Activated T-helper 2 cell treated with anti-CD3 and anti-CD28 coated beads, Interferon-gamma antibody, Interleukin-2, Interleukin-4, amounts not matched to agents 10 μg/mL and 5 μg/mL and 100 μg/mL, durations not matched to agents 14 hours and 24 hours and 36 hours (primary cell): ENCODE measurements at regions not wholly inside any gene's neighbourhood (a gene's known extent, or its start where the extent isn't known, plus 50 kb on each side); places are given as distances from the start of the nearest gene placed in this dataset.

Experiments
- DNase-seq: peaks from one replicate; pipeline ENCODE4 v3.0.0; 2021; ENCODE audit warnings: low spot score
- H3K27ac Mint-ChIP-seq: one replicate; pipeline ENCODE4 v1.8.0; 2021; ENCODE audit warnings: mixed read lengths
- H3K27me3 Mint-ChIP-seq: one replicate; pipeline ENCODE4 v1.8.0; 2021; ENCODE audit warnings: low read depth, mixed read lengths
- H3K36me3 Mint-ChIP-seq: one replicate; pipeline ENCODE4 v1.8.0; 2021; ENCODE audit warnings: low read depth, mixed read lengths
- H3K4me1 Mint-ChIP-seq: one replicate; pipeline ENCODE4 v1.8.0; 2021; ENCODE audit warnings: low read depth, mixed read lengths
- H3K4me3 Mint-ChIP-seq: one replicate; pipeline ENCODE4 v1.8.0; 2021; ENCODE audit warnings: low read depth, mild to moderate bottlenecking, moderate library complexity, mixed read lengths
- H3K9me3 Mint-ChIP-seq: one replicate; pipeline ENCODE4 v1.8.0; 2021; ENCODE audit warnings: mixed read lengths
- intact Hi-C: fragments of 100-400 bp; cut with micrococcal nuclease; formaldehyde crosslinking; loops from one replicate; pipeline ENCODE4 v1.15.1; 2023

DNA sequence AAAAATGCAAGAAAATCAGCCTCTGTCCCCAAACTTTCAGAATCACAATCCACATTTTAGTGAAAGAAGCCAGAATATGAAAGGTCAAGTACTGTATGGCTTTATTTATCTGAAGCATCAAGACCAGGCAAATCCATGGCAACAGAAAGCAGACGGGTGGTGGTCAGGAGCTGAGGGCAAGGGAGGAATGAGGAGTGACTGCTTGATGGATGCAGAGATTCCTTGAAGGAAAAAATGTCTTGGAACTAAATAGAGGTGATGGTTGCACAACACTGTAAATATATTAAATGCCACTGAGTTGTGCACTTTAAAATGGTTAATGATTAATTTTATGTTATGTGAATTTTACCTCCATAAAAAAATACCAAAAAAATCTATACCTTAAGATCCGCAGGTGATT lies 165.1 kb downstream of the GXYLT1 start:
- H3K27me3 Mint-ChIP-seq: peaks cover 1% of the 10 kb centered on the region
- H3K36me3 Mint-ChIP-seq: no peaks in the 10 kb centered on the region
- no peaks in the 10 kb centered on the region for H3K9me3 Mint-ChIP-seq
- no peaks in the 10 kb centered on the region for H3K4me1 Mint-ChIP-seq
- no peak for DNase-seq
- H3K27ac Mint-ChIP-seq: no peak overlapping the region
- H3K4me3 Mint-ChIP-seq: no peak overlapping the region
- intact Hi-C loops: no loop called here

DNA sequence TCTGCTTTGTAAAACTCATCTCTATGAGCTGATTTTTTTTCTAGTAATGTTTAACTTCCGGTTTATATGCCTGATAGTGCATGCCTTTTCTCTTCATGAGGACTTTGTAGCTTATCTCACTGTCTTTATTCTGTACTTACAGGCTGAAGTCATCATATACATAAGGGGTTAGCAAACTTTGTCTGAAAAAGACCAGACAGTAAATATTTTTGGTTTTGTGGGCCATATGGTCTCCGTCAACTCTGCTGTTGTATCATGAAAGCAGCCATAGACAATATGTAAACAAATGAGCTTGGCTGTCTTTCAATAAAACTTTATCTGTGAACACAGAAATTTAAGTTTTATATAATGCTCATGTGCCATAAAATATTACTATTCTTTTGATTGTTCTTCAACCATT lies 172.1 kb downstream of the GXYLT1 start:
- no peak overlapping the region for H3K27ac Mint-ChIP-seq
- no peak for DNase-seq

DNA sequence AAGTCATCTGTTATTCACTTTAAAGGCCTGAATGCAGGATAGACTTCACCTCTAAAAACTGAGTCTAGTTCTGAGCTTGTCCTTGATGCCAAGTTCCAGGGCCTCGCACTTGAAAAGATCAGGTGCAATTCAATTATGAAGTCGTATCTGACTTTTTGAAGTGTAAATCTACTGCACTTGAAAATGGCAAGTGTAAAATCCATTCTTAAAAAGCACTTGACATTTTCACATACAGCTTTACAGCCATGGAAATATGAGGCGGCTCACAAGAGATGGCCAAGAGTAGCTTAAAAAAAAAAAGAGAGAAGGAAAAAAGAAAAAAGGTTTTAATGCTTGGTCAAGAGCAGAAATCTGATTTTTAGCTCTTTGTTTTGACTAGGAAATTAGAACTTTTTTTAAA lies 172.5 kb downstream of the GXYLT1 start:
- Mint-ChIP-seq H3K4me1 (no peaks in the 10 kb centered on the region), H3K36me3 (no peaks in the 10 kb centered on the region), H3K4me3 (no peak overlapping the region), H3K27ac (no peak overlapping the region), H3K9me3 (no peaks in the 10 kb centered on the region), H3K27me3 (no peaks in the 10 kb centered on the region)
- intact Hi-C loops: no loop called here
- DNase-seq: no peak

More for the DNA sequence above, 172.1 kb downstream of the GXYLT1 start:
- intact Hi-C loops: no loop called here
- H3K9me3 Mint-ChIP-seq: no peaks in the 10 kb centered on the region
- H3K27me3 Mint-ChIP-seq: no peaks in the 10 kb centered on the region
- no peak overlapping the region for H3K4me3 Mint-ChIP-seq
- no peaks in the 10 kb centered on the region for H3K36me3 Mint-ChIP-seq
- H3K4me1 Mint-ChIP-seq: no peaks in the 10 kb centered on the region

DNA sequence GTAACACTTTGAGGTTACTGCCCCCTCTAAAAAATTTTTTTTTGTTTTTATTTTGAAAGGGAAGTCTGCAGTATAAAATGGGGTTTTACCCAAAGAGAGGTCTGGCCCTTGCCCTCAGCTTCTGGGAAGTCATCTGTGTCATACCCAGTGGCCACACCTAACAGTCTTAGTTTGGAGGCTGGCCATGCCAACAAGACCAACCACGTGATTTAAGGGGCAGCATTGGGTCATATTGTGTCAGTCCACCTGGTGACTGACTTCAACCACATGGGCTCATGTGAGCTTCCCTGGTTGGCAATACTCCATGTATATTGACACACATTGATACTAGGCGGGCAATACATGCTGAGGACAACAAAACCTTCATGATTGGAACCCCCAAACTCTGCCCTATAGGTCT lies 173.9 kb downstream of the GXYLT1 start:
- no peaks in the 10 kb centered on the region for H3K36me3 Mint-ChIP-seq
- intact Hi-C loops: no loop called here

DNA sequence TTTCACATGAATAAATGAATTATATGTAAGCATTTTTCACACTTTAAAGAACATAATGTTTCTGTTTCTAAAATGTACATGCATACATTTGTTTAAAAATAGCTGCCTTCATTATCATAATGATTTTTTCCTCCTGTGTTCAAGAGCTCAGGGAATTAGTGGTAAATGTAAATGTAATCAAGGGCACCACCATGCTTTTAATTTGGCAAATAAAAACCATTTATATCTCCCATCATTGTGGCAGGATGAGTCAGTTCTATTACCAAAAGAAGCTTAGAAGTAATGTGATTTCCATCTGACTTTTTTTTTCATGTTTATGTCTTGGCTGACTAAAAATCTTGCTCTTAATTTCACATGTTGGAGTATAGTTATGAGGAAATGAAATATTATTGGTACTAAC lies 176.1 kb downstream of the GXYLT1 start:
- intact Hi-C loops: no loop called here
- Mint-ChIP-seq H3K27me3 (no peaks in the 10 kb centered on the region), H3K27ac (no peak overlapping the region), H3K9me3 (no peaks in the 10 kb centered on the region), H3K36me3 (no peaks in the 10 kb centered on the region), H3K4me3 (no peak overlapping the region), H3K4me1 (no peaks in the 10 kb centered on the region)
- no peak for DNase-seq

More for the DNA sequence above, 173.9 kb downstream of the GXYLT1 start:
- Mint-ChIP-seq H3K4me3 (no peak overlapping the region), H3K27ac (no peak overlapping the region), H3K9me3 (no peaks in the 10 kb centered on the region), H3K4me1 (no peaks in the 10 kb centered on the region), H3K27me3 (no peaks in the 10 kb centered on the region)
- no peak for DNase-seq

DNA sequence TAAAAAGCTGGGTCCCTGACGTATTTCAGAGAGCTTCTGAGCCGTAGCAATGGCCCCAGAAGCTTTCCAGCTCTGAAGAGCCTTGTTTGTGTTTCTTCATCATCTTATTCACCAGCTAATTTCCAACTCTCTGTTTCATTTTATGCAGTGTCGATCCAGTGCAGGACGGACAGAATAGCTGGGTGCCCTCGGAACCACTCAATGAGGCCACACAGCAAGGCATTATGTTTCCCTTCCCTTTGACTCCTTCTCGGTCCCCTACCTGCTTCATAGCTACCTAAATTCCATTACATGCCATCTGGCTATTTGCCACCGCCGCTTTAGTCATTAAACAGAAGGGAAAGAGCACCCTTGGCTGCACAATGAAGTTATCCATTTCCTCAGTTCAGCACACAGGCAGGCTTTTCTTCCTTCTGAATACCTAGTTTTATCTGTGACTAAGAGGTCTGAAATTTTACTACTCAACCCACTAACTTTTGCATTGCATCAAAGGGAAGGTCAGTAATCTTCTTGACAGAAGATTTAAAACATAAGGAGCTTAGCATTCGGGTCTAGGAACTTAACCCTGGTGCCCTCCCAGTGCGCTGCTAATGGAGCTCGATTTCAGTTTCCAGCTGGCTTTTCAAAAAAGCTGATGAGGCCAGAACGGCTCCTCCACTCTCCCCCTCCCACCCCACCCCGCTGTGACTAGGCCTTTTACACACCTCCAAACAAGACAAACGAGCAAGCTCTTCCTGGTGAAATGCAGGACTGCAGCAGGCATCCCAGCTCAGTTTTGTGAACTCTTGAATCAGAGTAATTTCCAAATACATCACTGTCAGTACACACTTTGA lies 176.8 kb downstream of the GXYLT1 start:
- no peaks in the 10 kb centered on the region for H3K9me3 Mint-ChIP-seq
- no peak for DNase-seq
- no peaks in the 10 kb centered on the region for H3K36me3 Mint-ChIP-seq
- intact Hi-C loops: no loop called here
- H3K4me3 Mint-ChIP-seq: no peak overlapping the region
- no peaks in the 10 kb centered on the region for H3K4me1 Mint-ChIP-seq
- H3K27ac Mint-ChIP-seq: no peak overlapping the region
- H3K27me3 Mint-ChIP-seq: no peaks in the 10 kb centered on the region

DNA sequence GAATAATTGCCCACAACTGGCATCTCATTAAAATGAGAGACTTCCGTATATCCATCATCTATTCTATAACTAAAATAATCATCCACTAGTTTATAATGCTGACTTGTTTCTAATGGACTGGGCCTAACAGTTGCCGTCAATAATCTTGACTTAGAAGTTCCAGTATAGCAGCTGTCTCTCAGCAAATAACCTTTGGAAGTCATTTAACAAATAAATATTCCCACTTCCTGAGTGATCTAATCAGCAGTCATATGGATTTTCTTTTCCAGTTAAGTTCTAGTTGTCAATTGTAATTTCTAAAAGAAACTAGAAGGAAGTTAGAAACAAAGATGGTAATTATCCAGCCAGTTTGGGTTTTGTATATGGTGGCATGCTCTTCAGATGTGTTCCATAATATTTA lies 177.8 kb downstream of the GXYLT1 start:
- no peak for DNase-seq
- no peaks in the 10 kb centered on the region for H3K4me1 Mint-ChIP-seq
- H3K27me3 Mint-ChIP-seq: no peaks in the 10 kb centered on the region
- no peaks in the 10 kb centered on the region for H3K36me3 Mint-ChIP-seq
- no peak overlapping the region for H3K27ac Mint-ChIP-seq
- intact Hi-C loops: no loop called here
- H3K4me3 Mint-ChIP-seq: no peak overlapping the region
- H3K9me3 Mint-ChIP-seq: no peaks in the 10 kb centered on the region

DNA sequence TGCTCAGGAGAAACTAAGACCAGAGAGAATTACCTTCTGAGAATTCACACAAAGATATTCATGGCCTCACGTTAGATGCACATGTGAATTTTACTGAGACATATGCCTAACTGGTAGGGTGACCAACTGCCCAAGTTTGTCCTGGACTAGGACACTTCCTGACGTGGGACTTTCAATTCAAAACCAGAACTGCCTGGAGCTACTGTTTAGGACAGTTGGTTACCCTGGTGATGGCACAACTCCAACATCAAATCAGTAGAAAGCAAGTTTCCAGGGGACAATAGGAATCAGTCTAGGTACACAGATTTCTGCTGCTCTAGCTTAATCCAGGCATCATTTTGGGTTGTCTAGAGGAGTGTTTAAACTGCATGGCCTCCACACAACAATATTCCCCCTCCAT lies 178.7 kb downstream of the GXYLT1 start:
- Mint-ChIP-seq H3K9me3 (no peaks in the 10 kb centered on the region), H3K27ac (no peak overlapping the region), H3K36me3 (no peaks in the 10 kb centered on the region), H3K27me3 (no peaks in the 10 kb centered on the region), H3K4me3 (no peak overlapping the region), H3K4me1 (no peaks in the 10 kb centered on the region)
- intact Hi-C loops: no loop called here
- no peak for DNase-seq

DNA sequence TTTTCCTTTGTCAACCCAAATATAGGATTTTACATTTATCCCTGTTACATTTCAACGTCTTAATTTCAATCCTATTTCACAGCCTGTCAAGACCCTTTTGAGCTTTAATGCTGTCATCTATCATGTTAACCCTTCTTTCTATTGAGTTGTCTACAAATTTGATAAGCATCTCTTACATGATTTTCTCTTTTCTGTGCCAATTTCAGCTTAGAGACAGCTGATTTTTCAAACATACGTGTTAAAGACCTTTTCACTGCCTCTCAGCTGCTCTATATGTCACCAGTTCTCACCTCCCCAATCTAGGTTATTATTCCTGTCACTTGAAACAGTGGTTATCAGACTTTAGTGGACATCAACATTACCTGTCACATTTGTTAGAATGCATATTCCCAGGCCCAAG lies 181.3 kb downstream of the GXYLT1 start:
- Mint-ChIP-seq H3K4me3 (no peak overlapping the region), H3K4me1 (no peaks in the 10 kb centered on the region), H3K27me3 (no peaks in the 10 kb centered on the region), H3K9me3 (no peaks in the 10 kb centered on the region), H3K27ac (no peak overlapping the region), H3K36me3 (no peaks in the 10 kb centered on the region)
- intact Hi-C loops: no loop called here
- DNase-seq: no peak

DNA sequence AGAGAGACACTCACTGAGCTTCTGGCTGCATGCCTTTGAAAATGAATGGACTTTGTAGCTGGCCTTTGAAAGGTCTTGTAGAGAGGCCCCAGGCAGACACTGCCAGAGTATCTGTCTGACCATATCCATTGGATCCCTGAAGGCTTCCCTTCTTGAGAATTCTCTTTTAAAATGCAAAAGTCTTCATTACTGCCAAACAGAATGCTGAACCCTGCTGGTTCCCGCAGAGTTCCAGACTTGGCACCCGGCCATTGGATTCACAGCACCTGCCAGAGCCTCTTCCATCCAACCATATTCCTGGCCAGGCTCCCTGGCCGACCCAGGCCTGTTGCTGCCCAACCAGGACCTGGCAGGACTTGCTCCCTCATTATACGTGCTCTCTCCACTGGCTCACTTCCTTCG lies 182.5 kb downstream of the GXYLT1 start:
- no peak for DNase-seq
- H3K9me3 Mint-ChIP-seq: no peaks in the 10 kb centered on the region
- H3K4me1 Mint-ChIP-seq: no peaks in the 10 kb centered on the region
- H3K36me3 Mint-ChIP-seq: no peaks in the 10 kb centered on the region
- H3K4me3 Mint-ChIP-seq: no peak overlapping the region
- H3K27me3 Mint-ChIP-seq: no peaks in the 10 kb centered on the region
- intact Hi-C loops: no loop called here
- H3K27ac Mint-ChIP-seq: no peak overlapping the region

DNA sequence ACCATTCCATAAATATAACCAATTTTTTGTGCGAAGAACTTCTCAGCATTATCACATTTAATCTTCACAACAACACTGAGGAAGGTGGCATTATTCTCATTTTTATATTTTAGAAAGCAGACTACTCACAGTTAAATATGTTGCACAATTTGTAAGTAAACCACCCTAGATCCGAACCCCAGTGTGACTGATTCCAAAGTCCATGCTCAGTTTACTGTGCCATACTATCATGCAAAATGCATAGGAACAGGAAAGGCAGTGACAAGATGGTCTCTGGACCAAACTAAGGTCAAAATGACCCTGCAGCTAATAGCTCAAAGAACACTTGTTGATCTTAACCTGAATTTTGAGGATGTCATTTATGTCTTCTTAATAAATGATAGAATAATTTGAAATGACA lies 185.4 kb downstream of the GXYLT1 start:
- no peak for DNase-seq
- Mint-ChIP-seq H3K36me3 (no peaks in the 10 kb centered on the region), H3K27ac (no peak overlapping the region), H3K9me3 (no peaks in the 10 kb centered on the region), H3K27me3 (no peaks in the 10 kb centered on the region), H3K4me1 (no peaks in the 10 kb centered on the region), H3K4me3 (no peak overlapping the region)
- intact Hi-C loops: no loop called here

DNA sequence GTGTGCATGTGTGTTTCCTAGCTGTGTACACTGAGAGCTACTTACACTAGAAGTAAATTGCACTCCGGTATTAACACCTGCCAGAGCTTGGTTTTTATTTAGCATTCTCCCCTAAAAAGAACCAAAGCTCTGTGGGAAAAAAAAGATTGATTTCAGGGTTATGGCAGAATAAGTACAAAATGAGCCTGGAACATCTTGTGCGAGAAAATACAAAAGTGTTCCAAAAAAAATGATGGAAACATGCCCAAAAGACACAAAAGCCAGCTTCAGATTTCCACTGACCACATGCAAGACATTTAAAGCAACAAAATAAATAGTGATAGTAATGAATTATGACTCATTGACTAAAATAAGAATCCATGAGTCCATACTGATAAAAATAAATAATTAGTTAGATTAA lies 188.3 kb downstream of the GXYLT1 start:
- Mint-ChIP-seq H3K27me3 (no peaks in the 10 kb centered on the region), H3K4me1 (no peaks in the 10 kb centered on the region), H3K27ac (no peak overlapping the region), H3K36me3 (no peaks in the 10 kb centered on the region), H3K9me3 (no peaks in the 10 kb centered on the region), H3K4me3 (no peak overlapping the region)
- no peak for DNase-seq
- intact Hi-C loops: no loop called here

DNA sequence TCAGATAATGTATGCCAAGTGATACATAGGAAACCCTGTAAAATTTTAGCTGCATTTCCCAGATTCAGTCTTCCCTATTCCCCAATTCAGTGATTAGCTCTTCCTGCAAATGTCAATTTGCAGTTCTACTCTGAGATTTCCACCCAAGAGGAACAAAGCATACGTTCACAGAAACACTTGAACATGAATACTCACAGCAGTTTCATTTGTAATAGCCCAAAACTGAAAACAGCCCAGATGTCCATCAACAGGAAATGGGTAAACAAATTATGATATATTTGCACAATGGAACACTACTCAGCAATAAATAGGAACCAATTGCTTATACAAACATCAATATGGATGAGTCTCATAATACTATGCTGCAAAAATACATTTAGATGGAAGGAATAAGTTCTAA lies 194.2 kb downstream of the GXYLT1 start:
- H3K9me3 Mint-ChIP-seq: peaks cover 8% of the 10 kb centered on the region
- no peak for DNase-seq
- H3K27ac Mint-ChIP-seq: no peak overlapping the region
- no peaks in the 10 kb centered on the region for H3K36me3 Mint-ChIP-seq
- intact Hi-C loops: no loop called here
- H3K27me3 Mint-ChIP-seq: no peaks in the 10 kb centered on the region
- no peak overlapping the region for H3K4me3 Mint-ChIP-seq
- H3K4me1 Mint-ChIP-seq: no peaks in the 10 kb centered on the region

DNA sequence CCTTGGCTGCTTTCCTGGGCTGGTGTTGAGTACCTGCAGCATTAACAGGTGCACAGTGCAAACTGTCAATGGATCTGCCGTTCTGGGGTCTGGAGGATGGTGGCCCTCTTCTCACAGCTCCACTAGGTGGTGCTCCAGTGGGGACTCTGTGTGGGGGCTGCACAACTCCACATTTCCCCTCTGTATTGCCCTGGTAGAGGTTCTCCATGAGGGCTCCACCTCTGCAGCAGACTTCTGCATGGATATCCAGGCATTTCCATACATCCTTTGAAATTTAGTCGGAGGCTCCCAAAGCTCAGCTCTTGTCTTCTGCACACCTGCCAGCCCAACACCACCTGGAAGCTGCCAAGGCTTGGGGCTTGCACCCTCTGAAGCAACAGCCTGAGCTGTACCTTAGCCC lies 198.6 kb downstream of the GXYLT1 start:
- H3K27ac Mint-ChIP-seq: no peak overlapping the region
- no peaks in the 10 kb centered on the region for H3K36me3 Mint-ChIP-seq
- no peak for DNase-seq
- H3K9me3 Mint-ChIP-seq: peaks cover 8% of the 10 kb centered on the region
- no peaks in the 10 kb centered on the region for H3K4me1 Mint-ChIP-seq
- intact Hi-C loops: no loop called here
- H3K4me3 Mint-ChIP-seq: no peak overlapping the region
- H3K27me3 Mint-ChIP-seq: no peaks in the 10 kb centered on the region
